Central memory CD4-positive, alpha-beta T cell (primary cell): ENCODE measurements at regions not wholly inside any gene's neighbourhood (a gene's known extent, or its start where the extent isn't known, plus 50 kb on each side); places are given as distances from the start of the nearest gene placed in this dataset.
"Not testable (repeated sequence)": the region's sequence is repeated elsewhere in the genome, so short reads cannot be mapped to it uniquely, and the experiment has no call there.

Source experiments
- DNase-seq: peaks from one replicate; pipeline ENCODE4 v3.0.0; 2022

GRCh38 chr2:83959266-83959665 is 499.8 kb downstream of the SUCLG1 start:
- no peak for DNase-seq

GRCh38 chr2:83956991-83957390 is 502.1 kb downstream of the SUCLG1 start:
- no peak for DNase-seq

GRCh38 chr2:83953697-83954096 is 505.4 kb downstream of the SUCLG1 start:
- DNase-seq = no peak

- no peak for DNase-seq
Measured at GRCh38 chr2:83951378-83951947, 507.6 kb downstream of the SUCLG1 start.

GRCh38 chr2:83949361-83949760 is 509.7 kb downstream of the SUCLG1 start:
- DNase-seq = no peak

GRCh38 chr2:83944191-83944590 is 514.9 kb downstream of the SUCLG1 start:
- DNase-seq = no peak

- no peak for DNase-seq
Measured at GRCh38 chr2:83943265-83943664, 515.8 kb downstream of the SUCLG1 start.

- DNase-seq = no peak
Measured at GRCh38 chr2:83941886-83942285, 517.2 kb downstream of the SUCLG1 start.

- no peak for DNase-seq
Measured at GRCh38 chr2:83933749-83934148, 525.3 kb downstream of the SUCLG1 start.

GRCh38 chr2:83923531-83923930 is 535.5 kb downstream of the SUCLG1 start:
- DNase-seq = no peak

- DNase-seq = no peak
Measured at GRCh38 chr2:83916559-83916958, 542.5 kb downstream of the SUCLG1 start.

GRCh38 chr2:83915381-83915780 is 543.7 kb downstream of the SUCLG1 start:
- DNase-seq = no peak

- DNase-seq = no peak
Measured at GRCh38 chr2:83908750-83909149, 550.3 kb downstream of the SUCLG1 start.

- DNase-seq = no peak
Measured at GRCh38 chr2:83901317-83901716, 557.8 kb downstream of the SUCLG1 start.

GRCh38 chr2:83900862-83901261 is 558.2 kb downstream of the SUCLG1 start:
- DNase-seq = no peak

- DNase-seq = no peak
Measured at GRCh38 chr2:83899271-83899670, 559.8 kb downstream of the SUCLG1 start.

- DNase-seq = no peak
Measured at GRCh38 chr2:83894976-83895375, 564.1 kb downstream of the SUCLG1 start.

GRCh38 chr2:83887757-83888156 is 571.3 kb downstream of the SUCLG1 start:
- DNase-seq = no peak

GRCh38 chr2:83879127-83879526 is 580.0 kb downstream of the SUCLG1 start:
- DNase-seq = no peak

GRCh38 chr2:83877261-83877660 is 581.8 kb downstream of the SUCLG1 start:
- not testable (repeated sequence) for DNase-seq

- DNase-seq = no peak
Measured at GRCh38 chr2:83874712-83875430, 584.2 kb downstream of the SUCLG1 start.

- DNase-seq = no peak
Measured at GRCh38 chr2:83874066-83874465, 585.0 kb downstream of the SUCLG1 start.

- DNase-seq = no peak
Measured at GRCh38 chr2:83873110-83873509, 586.0 kb downstream of the SUCLG1 start.

- no peak for DNase-seq
Measured at GRCh38 chr2:83866211-83866610, 592.9 kb downstream of the SUCLG1 start.

- DNase-seq = no peak
Measured at GRCh38 chr2:83862600-83862999, 596.5 kb downstream of the SUCLG1 start.
